ENCODE measurements at regions not wholly inside any gene's neighbourhood (a gene's known extent, or its start where the extent isn't known, plus 50 kb on each side); places are given as distances from the start of the nearest gene placed in this dataset.
"Not testable (repeated sequence)": the region's sequence is repeated elsewhere in the genome, so short reads cannot be mapped to it uniquely, and the experiment has no call there.

GRCh38 chr7:41416208-41416595, 286.7 kb downstream of the INHBA start:
- DNase-seq: no peak

GRCh38 chr7:41415471-41416207, 287.3 kb downstream of the INHBA start:
- no peak for DNase-seq

GRCh38 chr7:41415051-41415450, 287.8 kb downstream of the INHBA start:
- DNase-seq: no peak

GRCh38 chr7:41404375-41405074, 298.4 kb downstream of the INHBA start:
- DNase-seq: no peak

DNA sequence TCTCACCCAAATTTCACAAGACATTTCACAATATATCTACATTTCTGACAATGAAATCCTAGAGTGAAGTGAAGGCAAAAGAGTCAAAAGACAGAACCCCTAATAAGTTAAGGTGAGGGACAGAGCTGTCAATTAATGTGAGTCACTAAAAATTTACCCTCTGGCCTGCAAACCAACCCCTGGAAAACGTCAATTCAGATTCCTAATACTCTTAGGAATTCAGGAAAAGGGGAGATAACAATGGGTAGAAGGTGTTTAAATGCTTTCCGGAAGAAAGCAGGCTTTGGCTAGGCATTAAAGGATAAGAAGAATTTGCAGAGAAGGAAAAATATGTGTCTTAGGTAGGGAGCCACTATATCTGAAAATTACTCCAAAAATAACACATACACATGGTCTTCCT, 299.6 kb downstream of the INHBA start:
- DNase-seq: no peak

DNA sequence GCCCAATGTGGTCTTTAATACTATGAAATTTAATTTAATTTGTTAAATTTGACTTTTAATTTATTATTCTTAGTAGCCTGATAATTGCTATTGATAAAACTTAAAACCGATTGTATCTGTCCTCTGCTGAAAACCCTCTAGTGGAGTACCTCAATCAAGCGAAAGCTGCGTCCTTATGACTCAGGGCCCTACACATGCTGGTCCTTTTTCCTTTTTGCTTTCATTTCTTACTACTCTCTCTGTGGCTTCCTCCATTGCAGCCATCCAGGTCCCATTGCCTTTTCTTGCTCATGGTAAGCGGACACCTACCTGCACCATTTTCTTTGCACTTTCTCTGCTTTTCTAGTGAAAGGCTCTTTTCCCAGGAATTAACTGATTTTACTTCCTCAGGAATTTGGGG, 301.1 kb downstream of the INHBA start:
- no peak for DNase-seq

GRCh38 chr7:41399171-41399570, 303.7 kb downstream of the INHBA start:
- no peak for DNase-seq

DNA sequence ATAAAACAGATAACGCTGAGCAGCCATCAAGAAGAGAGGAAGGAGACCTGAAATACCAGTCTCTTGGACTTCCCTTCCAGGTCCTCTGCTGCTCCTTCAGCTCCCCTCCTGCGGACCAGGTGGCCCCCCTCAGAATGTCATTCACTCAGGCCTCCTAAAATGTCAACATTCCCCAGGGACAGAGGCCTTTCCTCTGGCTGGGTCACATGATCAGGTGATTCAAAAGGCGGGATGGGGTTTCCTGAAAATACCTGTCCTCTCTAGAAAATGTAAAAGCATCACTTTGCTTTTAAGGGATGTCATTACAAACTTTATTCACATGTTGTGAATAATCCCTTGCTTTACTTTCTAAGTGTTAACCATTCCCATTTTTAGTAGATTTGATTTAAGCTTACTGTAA, 311.1 kb downstream of the INHBA start:
- no peak for DNase-seq

- DNase-seq: not testable (repeated sequence)
Measured at GRCh38 chr7:41388933-41389332, 314.0 kb downstream of the INHBA start.

- DNase-seq: no peak
Measured at GRCh38 chr7:41385996-41386395, 316.9 kb downstream of the INHBA start.

DNA sequence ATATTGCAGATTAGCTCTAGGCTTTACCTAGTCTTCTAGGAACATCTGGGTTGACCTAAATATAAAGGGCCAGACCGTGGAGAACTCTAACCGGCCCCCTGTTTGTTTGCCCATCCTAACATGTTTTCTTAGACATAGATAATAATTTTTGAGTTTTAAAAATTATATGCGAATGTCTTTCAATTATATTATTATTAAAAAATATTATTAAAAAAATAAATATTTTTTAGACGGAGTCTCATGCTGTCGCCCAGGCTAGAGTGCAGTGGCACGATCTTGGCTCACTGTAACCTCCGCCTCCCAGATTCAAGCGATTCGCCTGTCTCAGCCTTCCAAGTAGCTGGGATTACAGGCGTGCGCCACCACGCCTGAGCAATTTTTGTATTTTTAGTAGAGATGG, 318.5 kb downstream of the INHBA start:
- DNase-seq: no peak

DNA sequence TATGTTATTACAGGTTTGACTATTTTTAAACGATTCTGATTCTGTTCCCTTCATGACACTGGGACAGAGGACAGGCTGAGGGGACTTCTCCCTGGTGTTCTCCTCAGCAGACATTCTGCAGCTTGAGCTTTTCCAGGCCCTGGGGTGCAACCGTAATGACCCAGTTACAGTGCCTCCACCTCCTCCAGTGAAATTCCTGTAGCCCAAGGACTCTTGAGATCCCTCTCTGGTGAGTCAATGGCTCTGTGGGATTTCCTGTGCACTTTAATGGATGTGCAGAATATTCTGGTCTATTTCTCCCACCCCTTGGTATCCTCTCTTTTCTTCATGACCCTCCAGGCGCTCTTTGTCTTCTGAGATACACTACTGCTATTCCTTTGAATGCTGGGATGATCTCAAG, 319.3 kb downstream of the INHBA start:
- DNase-seq: no peak

DNA sequence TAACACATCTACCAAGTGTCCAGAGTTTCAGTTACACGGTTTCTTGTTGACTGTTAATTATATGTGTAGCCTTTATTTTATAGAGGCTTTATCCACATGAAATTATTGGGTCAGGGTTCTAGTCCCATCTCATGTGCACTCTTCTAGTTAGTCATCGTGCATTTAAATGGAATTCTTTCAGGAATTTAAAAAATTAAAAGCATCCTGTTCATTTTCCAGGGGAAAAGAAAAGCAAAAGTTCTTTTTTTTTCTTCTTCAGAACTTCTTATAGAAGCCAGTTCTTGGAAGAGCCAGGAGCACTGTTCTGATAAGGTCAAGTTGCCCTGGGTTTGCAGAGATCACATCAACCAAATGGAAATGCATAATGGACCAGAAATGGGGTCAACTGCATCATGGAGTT, 324.7 kb downstream of the INHBA start:
- DNase-seq: no peak

GRCh38 chr7:41375582-41375981, 327.3 kb downstream of the INHBA start:
- DNase-seq: no peak

DNA sequence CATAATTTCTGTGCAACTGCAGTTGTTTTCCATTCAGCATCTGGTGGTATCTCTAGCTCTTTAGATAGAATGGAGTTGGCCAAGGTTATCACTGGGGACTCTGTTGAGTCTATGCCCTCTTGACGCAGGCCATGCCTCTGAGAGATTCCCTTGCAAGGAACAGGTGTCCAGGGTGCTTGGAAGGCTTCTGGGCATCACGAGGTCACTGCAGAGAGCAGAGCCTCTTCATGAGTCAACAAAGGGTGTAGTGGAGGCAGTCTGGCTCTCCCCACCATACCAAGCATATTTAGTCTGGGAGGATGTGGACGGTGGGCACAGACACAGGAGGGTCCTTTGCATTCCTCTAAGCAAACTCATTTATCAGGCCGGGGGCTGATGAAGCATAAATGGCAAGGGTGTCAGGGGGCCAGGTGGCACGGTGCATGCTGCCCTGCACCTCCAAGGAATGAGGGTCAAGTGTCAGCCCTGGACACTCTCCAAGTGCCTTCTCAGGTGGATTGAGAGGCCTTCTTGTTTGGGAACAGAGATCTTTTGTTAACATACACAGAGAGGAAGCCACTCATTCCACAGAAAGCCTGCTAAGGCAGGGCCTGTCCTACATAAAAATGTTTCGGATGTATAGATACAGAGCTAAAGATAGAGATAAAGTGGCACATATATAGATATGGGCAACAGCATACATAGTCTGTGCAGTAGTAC, 328.6 kb downstream of the INHBA start:
- no peak for DNase-seq

DNA sequence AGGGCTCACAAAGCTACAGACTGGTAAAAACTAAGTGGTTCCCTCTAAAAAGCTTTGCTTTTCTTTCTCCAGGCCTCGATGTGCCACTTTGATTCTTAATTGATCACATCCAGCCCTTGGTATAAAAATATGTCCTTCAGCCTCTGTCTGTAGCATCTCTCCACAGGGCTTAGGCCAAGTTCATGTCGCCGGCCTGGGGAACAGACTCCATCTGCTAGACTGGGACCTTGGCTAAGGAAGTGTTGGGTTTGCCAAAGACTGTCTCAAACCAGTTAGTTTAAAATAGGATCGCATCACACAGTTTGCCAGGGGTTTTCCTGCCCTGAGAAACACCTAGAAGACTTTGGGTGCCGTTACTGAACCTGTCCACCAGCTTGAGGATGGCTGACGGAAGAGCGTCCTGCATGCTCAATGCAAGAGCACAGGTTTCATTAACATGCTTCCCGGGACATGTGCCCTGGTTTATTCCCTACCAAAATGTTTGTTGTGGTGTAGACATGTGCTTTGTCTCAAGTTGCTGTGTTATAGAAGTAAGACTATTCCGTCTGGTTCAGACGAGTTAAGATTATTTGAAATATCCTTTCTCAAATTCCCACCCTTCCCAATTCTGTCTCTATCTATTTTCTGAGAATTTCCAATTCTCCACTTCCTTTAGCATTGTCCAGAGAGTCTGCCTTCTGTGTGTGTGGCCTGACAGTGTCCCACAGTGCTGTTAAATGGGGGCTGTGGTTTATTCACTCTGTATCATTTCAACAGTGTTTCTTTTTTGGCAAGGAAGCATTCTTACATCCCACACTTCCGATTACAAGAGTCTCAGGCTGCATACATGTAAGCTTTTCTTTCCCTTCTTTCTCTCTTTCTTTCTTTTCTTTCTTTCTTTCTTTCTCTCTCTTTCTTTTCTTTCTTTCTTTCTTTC, 334.7 kb downstream of the INHBA start:
- no peak for DNase-seq

- DNase-seq: no peak
Measured at GRCh38 chr7:41351091-41351490, 351.8 kb downstream of the INHBA start.

DNA sequence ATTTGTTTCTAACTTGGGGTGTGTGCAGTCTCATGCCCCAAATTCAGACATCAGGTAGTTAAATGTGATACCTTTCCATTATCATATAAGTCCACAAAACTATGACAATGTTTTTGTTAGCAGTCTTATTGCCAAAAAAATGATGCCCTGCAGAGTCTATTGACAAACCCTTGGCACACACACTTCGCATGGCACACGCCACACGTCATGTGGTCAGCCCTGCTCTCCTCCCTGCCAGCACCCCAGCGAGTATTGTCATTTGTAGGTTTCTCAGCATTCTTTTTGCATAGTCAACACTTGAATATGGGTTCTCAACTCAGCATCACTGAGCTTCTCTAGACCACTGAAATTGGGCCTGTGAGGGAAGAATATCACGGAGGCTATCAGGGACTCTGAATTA, 356.0 kb downstream of the INHBA start:
- no peak for DNase-seq

GRCh38 chr7:41339913-41340676, 362.8 kb downstream of the INHBA start:
- DNase-seq: no peak

DNA sequence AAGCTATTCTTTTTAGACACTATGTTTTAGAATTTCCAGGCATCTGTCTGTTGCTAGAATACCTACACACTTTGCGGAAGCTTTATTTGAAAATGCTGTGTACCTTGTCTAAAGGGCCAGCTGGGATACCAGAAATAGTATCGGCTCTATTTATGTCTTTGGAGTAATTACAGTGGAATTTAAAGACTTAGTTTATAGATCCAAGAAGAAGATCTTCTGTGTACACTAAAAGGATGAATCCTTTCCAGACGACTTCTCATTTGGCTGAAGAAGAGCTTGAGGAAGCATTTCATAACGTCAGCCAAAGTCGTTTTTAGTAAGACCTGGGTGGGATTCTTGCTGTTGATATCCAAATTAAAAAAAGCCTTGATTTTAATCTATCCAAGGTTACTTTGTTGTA, 365.9 kb downstream of the INHBA start:
- DNase-seq: no peak

DNA sequence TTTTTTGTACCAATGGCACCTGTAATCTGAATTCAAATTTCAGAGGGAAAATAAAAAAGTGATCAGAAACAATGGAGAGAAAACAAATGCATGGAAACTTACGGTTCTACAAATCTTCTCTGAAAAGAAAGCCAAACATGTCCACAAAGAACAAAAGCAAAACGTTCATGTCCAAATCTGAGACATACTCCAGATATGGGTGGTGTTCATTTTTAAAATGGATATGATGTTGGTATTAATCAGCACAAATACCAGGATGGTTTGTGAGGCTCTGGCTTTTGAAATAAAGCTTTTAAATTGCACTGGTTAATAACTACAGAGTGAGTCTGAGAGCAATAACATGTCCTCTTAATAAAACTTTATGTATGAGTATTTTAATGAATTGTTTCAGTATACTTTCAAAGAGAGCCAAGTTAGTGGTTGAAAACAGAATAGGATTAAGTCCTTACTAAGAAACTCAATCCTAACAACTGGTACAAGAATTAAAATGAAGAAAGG, 366.4 kb downstream of the INHBA start:
- DNase-seq: no peak

Data from NCI-H1694 (cell line).